Choroid plexus epithelial cell (primary cell): ENCODE measurements at regions not wholly inside any gene's neighbourhood (a gene's known extent, or its start where the extent isn't known, plus 50 kb on each side); places are given as distances from the start of the nearest gene placed in this dataset.

Experiments used
- DNase-seq: peaks from one replicate; pipeline ENCODE4 v3.0.0-alpha.2; 2010; ENCODE audit warnings: low read depth
- H3K4me3 ChIP-seq: 2 replicates; pipeline ENCODE4 v1.5.1; 2011; ENCODE audit warnings: low read depth, mild to moderate bottlenecking, control low read depth, low read length, moderate library complexity
- TF ChIP-seq, protein P1 (sequence below): conservative IDR thresholded peaks from 2 replicates; pipeline ENCODE4 v1.5.1; 2011; ENCODE audit warnings: low read depth, mild to moderate bottlenecking, control low read depth, inconsistent platforms, low read length, moderate library complexity

DNA sequence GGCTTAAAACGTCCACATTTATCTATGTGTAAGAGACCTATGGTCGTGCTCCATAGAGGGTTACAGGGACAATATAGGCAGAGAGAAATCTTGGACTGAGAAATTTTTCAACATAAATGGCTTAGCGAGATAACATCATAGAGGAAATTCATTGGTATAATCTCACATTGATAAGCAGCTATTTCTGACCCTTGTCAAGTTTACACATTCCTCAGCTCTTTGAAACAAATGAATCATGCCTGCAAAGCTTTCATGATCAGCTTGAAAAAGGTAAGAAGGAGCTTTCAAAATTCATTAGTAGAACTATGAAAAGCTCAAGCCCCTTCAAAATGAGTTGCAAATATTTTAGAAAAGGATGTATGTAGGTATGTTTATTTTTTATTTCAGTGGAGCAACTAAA is 478.8 kb downstream of the NEBL start:
- H3K4me3 ChIP-seq = no peak overlapping the region
- no peak for DNase-seq
- TF ChIP-seq, protein P1, sequence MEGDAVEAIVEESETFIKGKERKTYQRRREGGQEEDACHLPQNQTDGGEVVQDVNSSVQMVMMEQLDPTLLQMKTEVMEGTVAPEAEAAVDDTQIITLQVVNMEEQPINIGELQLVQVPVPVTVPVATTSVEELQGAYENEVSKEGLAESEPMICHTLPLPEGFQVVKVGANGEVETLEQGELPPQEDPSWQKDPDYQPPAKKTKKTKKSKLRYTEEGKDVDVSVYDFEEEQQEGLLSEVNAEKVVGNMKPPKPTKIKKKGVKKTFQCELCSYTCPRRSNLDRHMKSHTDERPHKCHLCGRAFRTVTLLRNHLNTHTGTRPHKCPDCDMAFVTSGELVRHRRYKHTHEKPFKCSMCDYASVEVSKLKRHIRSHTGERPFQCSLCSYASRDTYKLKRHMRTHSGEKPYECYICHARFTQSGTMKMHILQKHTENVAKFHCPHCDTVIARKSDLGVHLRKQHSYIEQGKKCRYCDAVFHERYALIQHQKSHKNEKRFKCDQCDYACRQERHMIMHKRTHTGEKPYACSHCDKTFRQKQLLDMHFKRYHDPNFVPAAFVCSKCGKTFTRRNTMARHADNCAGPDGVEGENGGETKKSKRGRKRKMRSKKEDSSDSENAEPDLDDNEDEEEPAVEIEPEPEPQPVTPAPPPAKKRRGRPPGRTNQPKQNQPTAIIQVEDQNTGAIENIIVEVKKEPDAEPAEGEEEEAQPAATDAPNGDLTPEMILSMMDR = no peak

DNA sequence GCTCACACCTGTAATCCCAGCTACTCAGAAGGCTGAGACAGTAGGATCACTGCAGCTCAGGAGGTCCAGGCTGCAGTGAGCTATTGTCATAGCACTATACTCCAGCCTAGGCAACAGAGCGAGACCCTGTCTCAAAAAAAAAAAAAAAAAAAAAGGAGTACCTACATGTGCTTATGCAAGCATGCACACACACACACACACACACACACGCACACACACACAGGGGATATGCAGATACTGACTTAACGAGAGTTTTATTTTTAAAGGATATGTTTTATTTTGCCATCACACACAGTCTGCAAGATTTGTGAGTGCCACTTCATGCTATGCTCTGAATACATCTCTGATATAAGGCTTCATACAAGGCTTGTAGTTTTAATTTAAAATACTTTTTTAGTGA is 479.3 kb downstream of the NEBL start:
- TF ChIP-seq, protein P1 = no peak
- H3K4me3 ChIP-seq = no peak overlapping the region
- no peak for DNase-seq

DNA sequence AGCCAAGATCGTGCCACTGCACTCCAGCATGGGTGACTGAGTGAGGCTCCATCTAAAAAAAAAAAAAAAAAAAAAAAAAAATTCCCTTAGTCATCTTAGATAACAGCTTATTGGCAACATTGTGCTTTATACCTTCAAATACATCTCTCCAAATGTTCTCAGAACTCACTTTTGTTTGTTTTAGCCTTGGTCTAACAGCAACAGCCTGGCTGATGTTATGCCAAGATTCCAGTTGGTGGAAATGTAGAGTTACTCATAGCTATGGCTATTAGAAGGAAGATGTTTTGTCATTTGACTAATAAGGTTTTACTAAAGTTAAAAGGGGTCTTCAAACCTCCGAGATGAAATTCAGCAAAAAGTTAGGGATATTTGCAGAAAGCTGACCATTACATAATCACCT is 481.4 kb downstream of the NEBL start:
- TF ChIP-seq, protein P1 = no peak

DNA sequence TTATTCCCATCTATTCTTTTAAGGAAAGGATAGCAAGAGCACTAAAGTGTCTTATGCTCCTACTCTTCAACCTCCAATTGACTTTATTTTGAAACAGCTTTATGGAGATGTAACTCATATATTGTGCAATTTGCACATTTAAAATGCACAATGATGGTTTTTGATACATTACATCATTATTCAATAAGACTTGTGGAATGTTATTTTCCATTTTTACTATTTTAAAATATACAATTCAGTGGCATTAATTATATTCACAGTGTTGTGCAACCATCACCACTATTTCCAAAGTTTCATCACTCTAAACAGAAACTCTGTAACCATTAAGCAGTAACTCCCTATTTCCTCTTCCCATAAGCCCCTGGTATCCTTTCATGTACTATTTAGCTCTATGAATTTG is 489.8 kb downstream of the NEBL start:
- no peak for DNase-seq
- TF ChIP-seq, protein P1 = no peak
- no peak overlapping the region for H3K4me3 ChIP-seq

More for the DNA sequence above, 481.4 kb downstream of the NEBL start:
- peak; percentile 22 for DNase-seq
- no peak overlapping the region for H3K4me3 ChIP-seq

DNA sequence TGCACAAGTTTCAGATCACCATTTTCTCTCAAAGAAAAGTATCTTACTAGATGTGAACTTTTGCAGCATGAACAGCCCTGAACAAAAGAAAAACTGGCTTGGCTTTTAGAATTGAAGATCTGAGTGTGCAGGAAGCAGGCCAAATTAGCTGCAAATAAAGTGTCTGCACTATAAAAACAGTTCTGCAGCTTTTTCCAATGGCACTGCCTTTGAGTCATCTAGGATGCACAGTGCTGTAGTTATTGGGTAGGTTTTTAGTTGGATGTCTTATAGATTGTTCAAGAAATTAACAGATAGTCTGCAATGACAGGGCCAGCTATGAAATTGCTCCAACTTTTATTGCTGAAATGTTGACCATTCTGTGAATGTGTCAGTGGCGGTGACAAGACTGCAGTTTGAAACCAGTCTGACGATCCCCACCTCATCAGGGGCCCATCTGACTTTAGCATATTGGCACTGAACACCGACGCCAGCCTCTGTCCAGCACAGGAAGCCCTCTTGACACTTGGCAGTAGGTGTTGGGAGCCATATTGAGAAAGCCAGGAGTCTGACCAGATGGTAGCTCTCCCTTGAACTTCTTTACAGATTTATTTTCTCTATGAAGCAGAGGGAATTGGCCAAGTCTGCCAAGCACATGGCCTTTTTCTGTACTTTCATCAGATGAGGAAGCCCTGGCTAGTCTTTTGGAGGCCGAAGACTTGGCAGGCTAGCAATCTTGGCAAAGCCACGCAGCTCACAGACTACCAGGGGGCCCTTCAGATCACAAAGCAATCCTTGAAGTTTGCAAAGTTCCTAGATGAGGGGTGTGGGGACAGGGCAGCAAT is 490.6 kb downstream of the NEBL start:
- TF ChIP-seq, protein P1 = no peak
- H3K4me3 ChIP-seq = no peak overlapping the region
- no peak for DNase-seq

DNA sequence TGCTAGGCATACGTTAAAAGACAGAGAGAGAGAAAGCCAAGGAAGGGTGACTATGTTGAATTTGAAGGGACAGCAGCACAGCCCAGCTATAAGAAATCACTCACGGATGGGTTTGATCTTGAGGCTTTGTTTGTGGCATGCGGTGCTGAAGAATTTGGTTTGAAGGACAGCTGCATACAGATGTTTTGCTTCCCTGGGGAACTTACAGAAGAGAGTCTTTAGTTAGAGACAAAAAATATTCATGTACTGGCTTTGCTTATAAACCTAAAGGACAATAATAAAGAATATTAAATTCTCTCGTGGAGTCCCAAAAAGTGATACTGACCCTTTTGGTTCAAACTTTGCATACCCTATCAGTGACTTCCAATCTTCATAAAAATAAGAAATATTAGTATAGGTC is 491.4 kb downstream of the NEBL start:
- no peak overlapping the region for H3K4me3 ChIP-seq
- TF ChIP-seq, protein P1 = no peak
- no peak for DNase-seq

DNA sequence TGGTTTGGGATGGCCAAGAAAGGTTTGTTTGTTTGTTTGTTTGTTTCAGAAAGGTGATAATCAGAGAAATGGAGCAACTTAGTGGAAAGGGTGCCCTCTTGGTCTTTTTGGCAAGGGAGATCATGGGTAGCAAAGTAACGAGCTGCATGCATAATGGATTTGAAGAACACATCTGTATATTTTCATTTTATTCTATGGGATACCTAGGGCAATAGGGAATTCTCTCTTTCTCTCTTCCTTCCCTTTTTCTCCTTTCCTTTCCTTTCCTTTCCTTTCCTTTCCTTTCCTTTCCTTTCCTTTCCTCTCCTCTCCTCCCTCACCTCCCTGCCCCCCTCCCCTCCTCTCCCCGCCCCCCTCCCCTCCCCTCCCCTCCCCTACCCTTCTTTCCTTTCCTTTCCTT is 492.1 kb downstream of the NEBL start:
- TF ChIP-seq, protein P1 = no peak
- no peak for DNase-seq
- no peak overlapping the region for H3K4me3 ChIP-seq
